ENCODE measurements at regions not wholly inside any gene's neighbourhood (a gene's known extent, or its start where the extent isn't known, plus 50 kb on each side); places are given as distances from the start of the nearest gene placed in this dataset.

- no peak for DNase-seq (ENCODE audit: low read depth)
- H3K4me3 ChIP-seq (ENCODE audit: low read depth, low read length) = no peak overlapping the region
- TF ChIP-seq, protein P1, sequence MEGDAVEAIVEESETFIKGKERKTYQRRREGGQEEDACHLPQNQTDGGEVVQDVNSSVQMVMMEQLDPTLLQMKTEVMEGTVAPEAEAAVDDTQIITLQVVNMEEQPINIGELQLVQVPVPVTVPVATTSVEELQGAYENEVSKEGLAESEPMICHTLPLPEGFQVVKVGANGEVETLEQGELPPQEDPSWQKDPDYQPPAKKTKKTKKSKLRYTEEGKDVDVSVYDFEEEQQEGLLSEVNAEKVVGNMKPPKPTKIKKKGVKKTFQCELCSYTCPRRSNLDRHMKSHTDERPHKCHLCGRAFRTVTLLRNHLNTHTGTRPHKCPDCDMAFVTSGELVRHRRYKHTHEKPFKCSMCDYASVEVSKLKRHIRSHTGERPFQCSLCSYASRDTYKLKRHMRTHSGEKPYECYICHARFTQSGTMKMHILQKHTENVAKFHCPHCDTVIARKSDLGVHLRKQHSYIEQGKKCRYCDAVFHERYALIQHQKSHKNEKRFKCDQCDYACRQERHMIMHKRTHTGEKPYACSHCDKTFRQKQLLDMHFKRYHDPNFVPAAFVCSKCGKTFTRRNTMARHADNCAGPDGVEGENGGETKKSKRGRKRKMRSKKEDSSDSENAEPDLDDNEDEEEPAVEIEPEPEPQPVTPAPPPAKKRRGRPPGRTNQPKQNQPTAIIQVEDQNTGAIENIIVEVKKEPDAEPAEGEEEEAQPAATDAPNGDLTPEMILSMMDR (IDR thresholded peaks at IDR 0.05; ENCODE audit: low read depth, low read length, missing control alignments) = no peak
These were observed 160.1 kb downstream of the SALL1 start for GRCh38 chr16:50991006-50991405.

- TF ChIP-seq, protein P1 (IDR thresholded peaks at IDR 0.05; ENCODE audit: low read depth, low read length, missing control alignments) = no peak
- H3K4me3 ChIP-seq (ENCODE audit: low read depth, low read length) = no peak overlapping the region
These were observed 162.0 kb downstream of the SALL1 start for GRCh38 chr16:50989047-50989446.

DNA sequence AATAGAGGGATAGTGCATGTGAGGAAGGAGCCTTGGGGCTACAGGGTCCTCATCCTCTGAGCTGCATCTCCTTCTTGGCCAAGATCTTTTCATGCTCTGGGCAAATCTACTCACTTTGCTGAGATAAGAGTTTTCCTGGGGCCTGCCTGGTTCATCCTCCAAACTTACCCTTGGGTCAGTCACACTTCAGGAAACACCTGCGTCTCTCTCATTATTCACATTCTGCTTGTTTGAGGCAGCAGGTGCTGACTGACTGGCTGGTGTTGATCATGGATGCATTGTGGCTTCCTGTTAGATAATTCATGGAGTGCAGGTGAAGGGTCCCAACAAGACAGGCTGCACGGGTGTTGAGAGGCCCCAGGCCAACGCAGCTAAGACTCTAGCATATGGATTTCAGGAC, 162.6 kb downstream of the SALL1 start:
- no peak for DNase-seq (ENCODE audit: low read depth)
- H3K4me3 ChIP-seq (ENCODE audit: low read depth, low read length) = no peak overlapping the region
- TF ChIP-seq, protein P1 (IDR thresholded peaks at IDR 0.05; ENCODE audit: low read depth, low read length, missing control alignments) = no peak

More at GRCh38 chr16:50989047-50989446, 162.0 kb downstream of the SALL1 start:
- no peak for DNase-seq (ENCODE audit: low read depth)

- no peak overlapping the region for H3K4me3 ChIP-seq (ENCODE audit: low read depth, low read length)
- TF ChIP-seq, protein P1 (IDR thresholded peaks at IDR 0.05; ENCODE audit: low read depth, low read length, missing control alignments) = no peak
These were observed 164.6 kb downstream of the SALL1 start for GRCh38 chr16:50986453-50986852.

DNA sequence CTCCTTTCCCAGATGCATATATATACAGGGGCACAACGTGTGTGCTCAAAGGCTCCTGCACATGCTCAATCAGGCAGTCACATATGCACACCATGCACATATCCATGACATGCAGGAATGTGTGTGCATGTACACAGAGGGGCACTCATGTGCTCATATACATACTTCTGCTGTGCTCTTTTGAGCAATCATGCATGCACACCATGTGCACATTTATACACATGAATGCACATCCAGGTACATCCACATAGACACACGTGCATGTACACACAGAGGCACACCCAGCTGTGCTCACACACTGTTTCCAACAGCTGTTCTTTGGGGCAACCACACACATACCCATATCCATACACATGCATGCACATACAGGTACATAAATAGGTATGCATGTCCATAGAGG, 165.3 kb downstream of the SALL1 start:
- DNase-seq (ENCODE audit: low read depth) = no peak
- H3K4me3 ChIP-seq (ENCODE audit: low read depth, low read length) = no peak overlapping the region
- TF ChIP-seq, protein P1 (IDR thresholded peaks at IDR 0.05; ENCODE audit: low read depth, low read length, missing control alignments) = no peak

More at GRCh38 chr16:50986453-50986852, 164.6 kb downstream of the SALL1 start:
- no peak for DNase-seq (ENCODE audit: low read depth)

- TF ChIP-seq, protein P1 (IDR thresholded peaks at IDR 0.05; ENCODE audit: low read depth, low read length, missing control alignments) = no peak
- no peak for DNase-seq (ENCODE audit: low read depth)
- H3K4me3 ChIP-seq (ENCODE audit: low read depth, low read length) = no peak overlapping the region
These were observed 166.4 kb downstream of the SALL1 start for GRCh38 chr16:50984688-50985087.

DNA sequence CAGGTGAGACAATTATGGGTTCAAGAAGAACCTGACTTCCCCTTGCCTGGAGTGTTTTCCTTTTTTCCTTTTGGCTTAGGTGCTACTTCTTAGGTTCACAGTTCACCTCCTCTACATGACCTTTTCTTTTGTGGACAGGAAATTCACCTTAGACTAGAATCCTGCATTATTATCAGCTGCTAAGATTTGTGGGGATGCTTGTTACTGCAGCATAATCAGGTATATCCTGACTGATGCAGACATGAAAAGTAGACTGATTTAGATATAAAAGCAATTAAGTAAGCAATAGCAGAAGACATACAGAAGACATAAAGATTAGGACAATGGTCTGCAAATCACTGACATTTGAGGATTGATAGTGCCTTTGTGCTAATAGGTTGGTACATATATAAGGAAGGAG, 168.3 kb downstream of the SALL1 start:
- TF ChIP-seq, protein P1 (IDR thresholded peaks at IDR 0.05; ENCODE audit: low read depth, low read length, missing control alignments) = no peak
- no peak overlapping the region for H3K4me3 ChIP-seq (ENCODE audit: low read depth, low read length)
- no peak for DNase-seq (ENCODE audit: low read depth)
